ENCODE measurements at regions not wholly inside any gene's neighbourhood (a gene's known extent, or its start where the extent isn't known, plus 50 kb on each side); places are given as distances from the start of the nearest gene placed in this dataset.

GRCh38 chr5:106303911-106304310 is 1366.8 kb downstream of the EFNA5 start:
- Histone ChIP-seq H3K27me3 (no peaks in the 10 kb centered on the region), H3K27ac (no peak overlapping the region), H3K9me3 (ENCODE audit: low read depth) (no peaks in the 10 kb centered on the region), H3K36me3 (no peaks in the 10 kb centered on the region), H3K4me1 (ENCODE audit: low read depth) (no peaks in the 10 kb centered on the region), H3K4me3 (no peak overlapping the region)
- TF ChIP-seq, protein P1, sequence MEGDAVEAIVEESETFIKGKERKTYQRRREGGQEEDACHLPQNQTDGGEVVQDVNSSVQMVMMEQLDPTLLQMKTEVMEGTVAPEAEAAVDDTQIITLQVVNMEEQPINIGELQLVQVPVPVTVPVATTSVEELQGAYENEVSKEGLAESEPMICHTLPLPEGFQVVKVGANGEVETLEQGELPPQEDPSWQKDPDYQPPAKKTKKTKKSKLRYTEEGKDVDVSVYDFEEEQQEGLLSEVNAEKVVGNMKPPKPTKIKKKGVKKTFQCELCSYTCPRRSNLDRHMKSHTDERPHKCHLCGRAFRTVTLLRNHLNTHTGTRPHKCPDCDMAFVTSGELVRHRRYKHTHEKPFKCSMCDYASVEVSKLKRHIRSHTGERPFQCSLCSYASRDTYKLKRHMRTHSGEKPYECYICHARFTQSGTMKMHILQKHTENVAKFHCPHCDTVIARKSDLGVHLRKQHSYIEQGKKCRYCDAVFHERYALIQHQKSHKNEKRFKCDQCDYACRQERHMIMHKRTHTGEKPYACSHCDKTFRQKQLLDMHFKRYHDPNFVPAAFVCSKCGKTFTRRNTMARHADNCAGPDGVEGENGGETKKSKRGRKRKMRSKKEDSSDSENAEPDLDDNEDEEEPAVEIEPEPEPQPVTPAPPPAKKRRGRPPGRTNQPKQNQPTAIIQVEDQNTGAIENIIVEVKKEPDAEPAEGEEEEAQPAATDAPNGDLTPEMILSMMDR (IDR thresholded peaks at IDR 0.05; ENCODE audit: low read depth, low read length), result no peak
- DNase-seq (ENCODE audit: low read depth in 1 of 2, low spot score in 1 of 2), result no peak

DNA sequence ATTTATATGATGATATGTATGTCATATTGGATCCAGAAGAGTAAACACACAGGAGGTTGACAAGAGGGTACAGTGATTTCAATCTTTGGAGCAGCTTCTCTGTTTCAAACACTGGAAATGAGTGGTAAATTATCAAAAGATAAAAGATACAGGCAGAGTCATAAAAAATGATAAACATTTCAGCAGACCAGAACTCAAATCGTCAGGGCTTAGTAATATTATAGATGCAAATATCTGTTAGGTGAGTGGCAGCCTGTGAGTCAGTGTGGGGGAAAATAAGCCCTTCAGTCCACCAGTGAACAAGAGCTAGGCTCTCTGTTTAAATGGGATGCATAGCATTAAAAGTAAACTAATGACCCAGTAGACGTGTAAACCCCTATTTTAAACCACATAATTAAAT is 1378.1 kb downstream of the EFNA5 start:
- H3K9me3 ChIP-seq (ENCODE audit: low read depth), result no peaks in the 10 kb centered on the region
- no peaks in the 10 kb centered on the region for H3K27me3 ChIP-seq
- H3K4me1 ChIP-seq (ENCODE audit: low read depth), result no peaks in the 10 kb centered on the region
- H3K36me3 ChIP-seq, result no peaks in the 10 kb centered on the region
- no peak overlapping the region for H3K27ac ChIP-seq
- DNase-seq (ENCODE audit: low read depth in 1 of 2, low spot score in 1 of 2), result no peak
- H3K4me3 ChIP-seq, result no peak overlapping the region
- TF ChIP-seq, protein P1 (IDR thresholded peaks at IDR 0.05; ENCODE audit: low read depth, low read length), result no peak

GRCh38 chr5:106290841-106291240 is 1379.9 kb downstream of the EFNA5 start:
- Histone ChIP-seq H3K27ac (no peak overlapping the region), H3K4me1 (ENCODE audit: low read depth) (no peaks in the 10 kb centered on the region)
- no peak for DNase-seq (ENCODE audit: low read depth in 1 of 2, low spot score in 1 of 2)

GRCh38 chr5:106288979-106289378 is 1381.8 kb downstream of the EFNA5 start:
- DNase-seq (ENCODE audit: low read depth in 1 of 2, low spot score in 1 of 2), result peak in 1 of 2 donors; percentile 15
- H3K4me1 ChIP-seq (ENCODE audit: low read depth), result no peaks in the 10 kb centered on the region
- TF ChIP-seq, protein P1 (IDR thresholded peaks at IDR 0.05; ENCODE audit: low read depth, low read length), result no peak
- H3K4me3 ChIP-seq, result no peak overlapping the region
- no peaks in the 10 kb centered on the region for H3K36me3 ChIP-seq
- no peaks in the 10 kb centered on the region for H3K9me3 ChIP-seq (ENCODE audit: low read depth)
- no peaks in the 10 kb centered on the region for H3K27me3 ChIP-seq
- H3K27ac ChIP-seq, result no peak overlapping the region

More at GRCh38 chr5:106290841-106291240, 1379.9 kb downstream of the EFNA5 start:
- no peaks in the 10 kb centered on the region for H3K36me3 ChIP-seq
- TF ChIP-seq, protein P1 (IDR thresholded peaks at IDR 0.05; ENCODE audit: low read depth, low read length), result no peak
- no peak overlapping the region for H3K4me3 ChIP-seq
- H3K27me3 ChIP-seq, result no peaks in the 10 kb centered on the region
- no peaks in the 10 kb centered on the region for H3K9me3 ChIP-seq (ENCODE audit: low read depth)

DNA sequence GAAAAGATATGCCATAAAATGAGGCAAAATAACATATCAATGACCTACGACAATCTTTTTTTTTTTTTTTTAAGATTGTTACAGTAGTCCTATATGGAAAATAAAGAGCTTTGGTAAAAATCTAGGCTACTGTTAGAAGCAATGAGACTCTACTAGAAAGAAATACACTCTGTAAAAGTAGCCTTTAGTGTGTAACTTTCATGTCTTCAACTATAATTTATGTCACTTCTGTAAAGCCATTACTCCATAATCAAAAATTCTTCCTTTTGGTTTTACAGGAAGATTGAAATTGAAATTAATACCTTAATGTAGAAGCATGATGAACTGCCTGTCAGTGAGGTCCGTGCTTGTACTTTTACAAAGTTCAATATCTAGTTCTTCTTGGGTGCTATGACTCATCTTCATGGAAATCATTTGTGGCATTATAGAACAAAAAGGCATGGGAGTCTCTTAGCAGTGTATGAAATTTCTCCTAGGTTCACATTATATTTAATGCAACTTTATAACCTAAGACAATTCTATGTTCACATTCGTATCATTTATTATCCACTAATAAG is 1393.1 kb downstream of the EFNA5 start:
- Histone ChIP-seq H3K36me3 (no peaks in the 10 kb centered on the region), H3K4me1 (ENCODE audit: low read depth) (no peaks in the 10 kb centered on the region), H3K4me3 (no peak overlapping the region), H3K27ac (no peak overlapping the region), H3K27me3 (no peaks in the 10 kb centered on the region), H3K9me3 (ENCODE audit: low read depth) (no peaks in the 10 kb centered on the region)
- TF ChIP-seq, protein P1 (IDR thresholded peaks at IDR 0.05; ENCODE audit: low read depth, low read length), result no peak
- DNase-seq (ENCODE audit: low read depth in 1 of 2, low spot score in 1 of 2), result no peak
